ENCODE measurements at regions not wholly inside any gene's neighbourhood (a gene's known extent, or its start where the extent isn't known, plus 50 kb on each side); places are given as distances from the start of the nearest gene placed in this dataset.

DNA sequence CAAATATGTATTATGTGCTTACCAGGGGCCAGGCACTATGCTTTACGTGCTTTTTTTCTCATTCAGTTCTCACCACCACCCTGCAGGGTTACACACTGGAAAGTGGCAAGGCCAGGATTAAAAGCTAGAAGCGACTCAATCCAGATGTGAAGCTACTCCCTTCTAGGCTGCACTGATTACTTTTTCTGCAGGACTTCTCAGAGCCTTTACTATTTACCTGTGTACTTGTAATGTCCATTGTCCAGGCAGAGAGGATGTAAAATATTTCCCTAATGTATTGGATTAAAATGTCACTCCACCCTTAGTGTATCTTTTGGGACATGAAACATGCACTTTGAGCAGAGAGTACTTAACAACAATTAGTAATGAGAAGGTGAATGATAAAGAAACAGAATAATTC, 287.5 kb upstream of the EEF2KMT start:
- POLR2A ChIA-PET: no interaction called here
- CTCF ChIA-PET: no interaction called here
- no peak for DNase-seq
- H3K27me3 Mint-ChIP-seq: no peaks in the 10 kb centered on the region
- no peaks in the 10 kb centered on the region for H3K4me1 Mint-ChIP-seq (ENCODE audit: low read depth)
- ATAC-seq: no peak
- intact Hi-C loops (cut with micrococcal nuclease): no loop called here
- no peak overlapping the region for H3K4me3 Mint-ChIP-seq
- no peaks in the 10 kb centered on the region for H3K36me3 Mint-ChIP-seq (ENCODE audit: low read depth)
- TF ChIP-seq, protein P1, sequence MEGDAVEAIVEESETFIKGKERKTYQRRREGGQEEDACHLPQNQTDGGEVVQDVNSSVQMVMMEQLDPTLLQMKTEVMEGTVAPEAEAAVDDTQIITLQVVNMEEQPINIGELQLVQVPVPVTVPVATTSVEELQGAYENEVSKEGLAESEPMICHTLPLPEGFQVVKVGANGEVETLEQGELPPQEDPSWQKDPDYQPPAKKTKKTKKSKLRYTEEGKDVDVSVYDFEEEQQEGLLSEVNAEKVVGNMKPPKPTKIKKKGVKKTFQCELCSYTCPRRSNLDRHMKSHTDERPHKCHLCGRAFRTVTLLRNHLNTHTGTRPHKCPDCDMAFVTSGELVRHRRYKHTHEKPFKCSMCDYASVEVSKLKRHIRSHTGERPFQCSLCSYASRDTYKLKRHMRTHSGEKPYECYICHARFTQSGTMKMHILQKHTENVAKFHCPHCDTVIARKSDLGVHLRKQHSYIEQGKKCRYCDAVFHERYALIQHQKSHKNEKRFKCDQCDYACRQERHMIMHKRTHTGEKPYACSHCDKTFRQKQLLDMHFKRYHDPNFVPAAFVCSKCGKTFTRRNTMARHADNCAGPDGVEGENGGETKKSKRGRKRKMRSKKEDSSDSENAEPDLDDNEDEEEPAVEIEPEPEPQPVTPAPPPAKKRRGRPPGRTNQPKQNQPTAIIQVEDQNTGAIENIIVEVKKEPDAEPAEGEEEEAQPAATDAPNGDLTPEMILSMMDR (IDR thresholded peaks at IDR 0.05): no peak
- H3K9me3 Mint-ChIP-seq: peaks cover 3% of the 10 kb centered on the region
- no peak overlapping the region for H3K27ac Mint-ChIP-seq

DNA sequence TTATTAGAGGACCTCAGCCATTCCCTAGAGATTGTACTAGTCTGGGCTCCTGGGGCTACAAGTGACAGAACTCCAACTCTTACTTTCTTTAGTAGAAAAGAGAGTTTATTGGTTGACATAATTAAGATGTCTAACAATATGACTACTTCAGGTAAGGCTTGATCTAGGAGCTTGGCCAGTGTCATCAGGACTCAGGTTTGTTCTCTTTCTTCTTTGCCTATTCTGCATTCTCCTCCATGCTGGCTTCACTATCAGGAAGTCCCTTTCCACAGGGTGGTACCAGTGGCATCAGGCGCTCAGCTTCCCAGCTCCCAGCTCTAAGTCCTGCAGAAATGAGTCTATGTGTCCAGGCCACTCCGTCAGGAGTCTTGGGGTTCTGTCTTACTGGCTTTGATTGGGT, 286.1 kb upstream of the EEF2KMT start:
- Mint-ChIP-seq H3K4me1 (ENCODE audit: low read depth) (no peaks in the 10 kb centered on the region), H3K27me3 (no peaks in the 10 kb centered on the region), H3K27ac (no peak overlapping the region), H3K4me3 (no peak overlapping the region), H3K36me3 (ENCODE audit: low read depth) (no peaks in the 10 kb centered on the region), H3K9me3 (peaks cover 3% of the 10 kb centered on the region)
- ChIA-PET CTCF (no interaction called here), POLR2A (no interaction called here)
- DNase-seq (no peak), ATAC-seq (no peak)
- intact Hi-C loops (cut with micrococcal nuclease): no loop called here
- TF ChIP-seq, protein P1 (IDR thresholded peaks at IDR 0.05): no peak

DNA sequence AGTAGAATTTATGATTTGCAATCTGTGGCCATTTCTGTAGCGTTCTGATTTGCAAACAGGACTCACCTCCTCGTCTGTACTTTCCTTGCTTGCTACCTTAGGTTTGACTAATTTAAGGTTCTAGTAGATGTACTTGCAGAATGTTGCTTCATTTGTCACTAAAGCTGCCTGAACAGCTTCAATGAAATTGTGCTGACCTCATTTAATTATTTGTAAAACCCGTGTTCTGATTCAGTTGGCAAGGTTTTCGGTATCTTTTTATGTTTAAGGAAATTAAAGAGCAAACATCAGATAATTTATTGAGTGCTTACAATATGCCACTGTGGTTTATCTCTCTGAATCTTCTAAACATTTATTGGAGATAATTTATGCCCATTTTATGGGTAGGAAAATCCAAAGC, 284.9 kb upstream of the EEF2KMT start:
- Mint-ChIP-seq H3K4me3 (no peak overlapping the region), H3K27ac (no peak overlapping the region)
- intact Hi-C loops (cut with micrococcal nuclease): no loop called here

DNA sequence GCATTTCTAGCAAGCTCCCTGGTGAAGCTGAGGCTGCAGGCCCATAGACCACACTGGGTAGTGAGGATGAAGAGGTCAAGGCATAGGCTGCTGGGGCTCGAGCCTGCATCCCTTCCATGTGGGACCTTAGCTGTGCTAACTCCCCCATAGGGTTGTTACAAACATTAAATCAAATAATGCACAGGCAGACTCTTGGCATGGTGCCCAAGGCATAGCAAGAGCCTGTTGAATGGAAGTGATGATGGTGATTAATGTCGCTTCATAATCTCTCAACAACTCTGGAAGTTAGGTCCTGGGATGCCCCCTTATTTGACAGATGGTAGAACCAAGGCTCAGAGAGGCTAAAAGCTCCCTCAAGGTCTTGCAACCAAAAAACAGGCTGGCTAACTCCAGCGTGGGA, 283.9 kb upstream of the EEF2KMT start:
- DNase-seq (no peak), ATAC-seq (no peak)
- intact Hi-C loops (cut with micrococcal nuclease): no loop called here
- ChIA-PET POLR2A (no interaction called here), CTCF (no interaction called here)
- H3K4me1 Mint-ChIP-seq (ENCODE audit: low read depth): no peaks in the 10 kb centered on the region
- TF ChIP-seq, protein P1 (IDR thresholded peaks at IDR 0.05): no peak
- no peaks in the 10 kb centered on the region for H3K27me3 Mint-ChIP-seq
- no peak overlapping the region for H3K4me3 Mint-ChIP-seq
- H3K27ac Mint-ChIP-seq: no peak overlapping the region
- no peaks in the 10 kb centered on the region for H3K36me3 Mint-ChIP-seq (ENCODE audit: low read depth)
- no peaks in the 10 kb centered on the region for H3K9me3 Mint-ChIP-seq

More for the DNA sequence above, 284.9 kb upstream of the EEF2KMT start:
- Mint-ChIP-seq H3K4me1 (ENCODE audit: low read depth) (no peaks in the 10 kb centered on the region), H3K27me3 (no peaks in the 10 kb centered on the region), H3K36me3 (ENCODE audit: low read depth) (no peaks in the 10 kb centered on the region), H3K9me3 (no peaks in the 10 kb centered on the region)
- DNase-seq (no peak), ATAC-seq (no peak)
- CTCF ChIA-PET: no interaction called here
- TF ChIP-seq, protein P1 (IDR thresholded peaks at IDR 0.05): no peak
- POLR2A ChIA-PET: no interaction called here

DNA sequence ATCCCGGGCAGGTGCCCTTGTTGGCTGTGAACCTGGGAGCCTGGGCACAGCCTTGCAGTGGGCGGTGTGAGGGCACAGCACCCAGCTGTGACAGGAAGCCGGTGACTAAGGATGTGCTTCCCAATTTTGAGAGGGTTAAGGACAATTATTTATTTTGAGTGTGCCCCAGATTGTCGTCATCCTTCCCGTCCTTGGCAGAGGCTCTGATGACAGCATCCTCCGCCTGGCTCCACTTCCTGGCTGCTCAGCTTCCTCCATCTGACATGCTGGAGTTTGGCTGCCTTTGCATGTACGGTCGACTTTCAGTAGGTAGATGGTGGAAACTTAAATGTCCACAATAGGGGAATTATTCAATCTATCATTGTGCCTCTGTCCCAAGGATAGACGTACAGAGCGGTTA, 282.4 kb upstream of the EEF2KMT start:
- no peak overlapping the region for H3K27ac Mint-ChIP-seq
- TF ChIP-seq, protein P1 (IDR thresholded peaks at IDR 0.05): no peak
- H3K36me3 Mint-ChIP-seq (ENCODE audit: low read depth): no peaks in the 10 kb centered on the region
- no peaks in the 10 kb centered on the region for H3K4me1 Mint-ChIP-seq (ENCODE audit: low read depth)
- ChIA-PET POLR2A (no interaction called here), CTCF (no interaction called here)
- no peak for ATAC-seq
- peaks cover 5% of the 10 kb centered on the region for H3K27me3 Mint-ChIP-seq
- H3K9me3 Mint-ChIP-seq: no peaks in the 10 kb centered on the region
- no peak overlapping the region for H3K4me3 Mint-ChIP-seq
- no peak for DNase-seq
- intact Hi-C loops (cut with micrococcal nuclease): no loop called here

Measured in activated CD8-positive, alpha-beta T cell treated with anti-CD3 and anti-CD28 coated beads for 36 hours (primary cell).